ENCODE measurements at regions not wholly inside any gene's neighbourhood (a gene's known extent, or its start where the extent isn't known, plus 50 kb on each side); places are given as distances from the start of the nearest gene placed in this dataset.

DNA sequence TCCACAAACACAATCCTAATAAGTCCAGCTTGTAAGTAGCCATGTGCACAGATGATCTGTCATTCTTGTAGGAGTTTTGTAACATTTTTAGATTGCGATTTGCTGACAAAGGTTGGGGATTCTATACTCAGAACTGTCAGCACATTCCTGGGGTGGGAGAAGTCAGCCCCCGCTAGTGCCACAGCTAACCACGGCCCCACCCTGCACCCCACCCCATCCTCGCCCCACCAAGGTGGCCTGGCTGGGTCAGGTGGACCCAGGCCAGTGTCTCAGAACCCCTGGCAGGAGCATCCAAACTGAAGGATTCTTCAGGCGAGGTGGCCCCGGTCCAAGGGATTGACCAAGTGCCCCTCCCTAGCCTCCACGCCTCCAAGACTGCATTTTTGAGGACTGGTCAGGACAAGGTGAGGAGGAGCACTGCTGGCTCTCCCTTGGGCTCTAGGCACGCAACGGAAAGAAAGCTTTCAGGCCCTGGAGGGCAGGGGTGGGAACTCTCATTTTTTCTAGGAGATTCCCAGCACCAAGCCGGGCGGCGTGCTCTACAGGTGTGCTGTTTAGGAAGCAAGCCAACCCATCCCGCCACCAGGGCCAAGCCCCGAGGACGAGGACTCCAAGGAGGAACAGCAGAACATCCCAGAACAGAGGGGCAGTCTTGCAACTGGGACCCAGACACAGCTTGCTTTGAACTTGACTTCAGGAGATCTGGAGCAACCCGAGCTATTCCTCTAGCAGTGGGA, 172.8 kb downstream of the BCL11B start:
- Histone ChIP-seq H3K27me3 (no peaks in the 10 kb centered on the region), H3K9me3 (no peaks in the 10 kb centered on the region), H3K27ac (no peak overlapping the region), H3K36me3 (no peaks in the 10 kb centered on the region), H3K4me1 (no peaks in the 10 kb centered on the region), H3K4me3 (no peak overlapping the region)
- TF ChIP-seq, protein P1, sequence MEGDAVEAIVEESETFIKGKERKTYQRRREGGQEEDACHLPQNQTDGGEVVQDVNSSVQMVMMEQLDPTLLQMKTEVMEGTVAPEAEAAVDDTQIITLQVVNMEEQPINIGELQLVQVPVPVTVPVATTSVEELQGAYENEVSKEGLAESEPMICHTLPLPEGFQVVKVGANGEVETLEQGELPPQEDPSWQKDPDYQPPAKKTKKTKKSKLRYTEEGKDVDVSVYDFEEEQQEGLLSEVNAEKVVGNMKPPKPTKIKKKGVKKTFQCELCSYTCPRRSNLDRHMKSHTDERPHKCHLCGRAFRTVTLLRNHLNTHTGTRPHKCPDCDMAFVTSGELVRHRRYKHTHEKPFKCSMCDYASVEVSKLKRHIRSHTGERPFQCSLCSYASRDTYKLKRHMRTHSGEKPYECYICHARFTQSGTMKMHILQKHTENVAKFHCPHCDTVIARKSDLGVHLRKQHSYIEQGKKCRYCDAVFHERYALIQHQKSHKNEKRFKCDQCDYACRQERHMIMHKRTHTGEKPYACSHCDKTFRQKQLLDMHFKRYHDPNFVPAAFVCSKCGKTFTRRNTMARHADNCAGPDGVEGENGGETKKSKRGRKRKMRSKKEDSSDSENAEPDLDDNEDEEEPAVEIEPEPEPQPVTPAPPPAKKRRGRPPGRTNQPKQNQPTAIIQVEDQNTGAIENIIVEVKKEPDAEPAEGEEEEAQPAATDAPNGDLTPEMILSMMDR (IDR thresholded peaks at IDR 0.05): no peak
- no peak for TF ChIP-seq EP300 (IDR thresholded peaks at IDR 0.05)
- no peak for TF ChIP-seq POLR2A (IDR thresholded peaks at IDR 0.05)
- WGBS, 2 donors: 68 to 73% methylated on average over 11 to 16 of the region's 16 CpGs
- no peak for DNase-seq (ENCODE audit: low spot score in 2 of 2)

DNA sequence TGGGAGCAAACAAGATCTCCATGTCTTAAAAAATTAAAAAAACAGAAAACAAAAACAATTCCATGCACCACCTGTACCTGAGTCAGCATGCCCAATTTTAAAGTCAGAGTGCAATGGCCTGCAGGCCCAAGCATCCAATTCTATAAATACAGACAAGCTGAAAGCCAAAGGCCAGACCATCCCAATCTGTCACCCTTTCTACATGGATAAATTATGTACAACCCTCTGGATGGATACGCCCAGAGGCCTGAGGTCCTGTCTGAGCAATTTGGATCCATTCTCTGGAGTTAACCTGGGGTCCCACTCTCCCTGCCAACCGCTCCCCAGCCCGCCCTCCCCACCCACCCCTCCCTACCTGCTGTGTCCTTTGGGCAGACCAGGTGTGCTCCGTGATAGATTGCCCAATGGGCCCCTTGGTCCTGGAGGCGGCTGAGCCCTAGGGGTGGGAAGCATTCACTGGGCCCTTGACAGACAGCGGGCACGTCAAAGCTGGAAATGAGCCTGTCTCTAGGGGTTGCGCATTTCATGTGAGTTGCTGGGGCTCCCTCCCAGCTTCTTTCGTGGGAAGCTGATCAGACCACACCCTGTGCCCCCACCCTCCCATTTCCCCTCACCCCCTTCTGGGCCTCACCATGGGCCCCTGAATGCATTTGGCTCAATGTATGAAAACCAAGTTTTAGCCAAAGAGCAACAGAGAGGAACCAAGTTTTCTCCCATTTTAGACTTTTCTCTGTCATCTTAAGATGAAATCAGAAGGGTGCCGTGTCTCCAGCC, 171.3 kb downstream of the BCL11B start:
- WGBS, 2 donors: 71 to 79% methylated on average over 9 to 10 of the region's 10 CpGs
- Histone ChIP-seq H3K4me3 (no peak overlapping the region), H3K27ac (no peak overlapping the region), H3K4me1 (no peaks in the 10 kb centered on the region), H3K36me3 (no peaks in the 10 kb centered on the region), H3K27me3 (no peaks in the 10 kb centered on the region), H3K9me3 (peaks cover 0 to 11% (median 0%) of the 10 kb centered on the region in 4 donors)
- TF ChIP-seq POLR2A (IDR thresholded peaks at IDR 0.05): no peak
- no peak for DNase-seq (ENCODE audit: low spot score in 2 of 2)

DNA sequence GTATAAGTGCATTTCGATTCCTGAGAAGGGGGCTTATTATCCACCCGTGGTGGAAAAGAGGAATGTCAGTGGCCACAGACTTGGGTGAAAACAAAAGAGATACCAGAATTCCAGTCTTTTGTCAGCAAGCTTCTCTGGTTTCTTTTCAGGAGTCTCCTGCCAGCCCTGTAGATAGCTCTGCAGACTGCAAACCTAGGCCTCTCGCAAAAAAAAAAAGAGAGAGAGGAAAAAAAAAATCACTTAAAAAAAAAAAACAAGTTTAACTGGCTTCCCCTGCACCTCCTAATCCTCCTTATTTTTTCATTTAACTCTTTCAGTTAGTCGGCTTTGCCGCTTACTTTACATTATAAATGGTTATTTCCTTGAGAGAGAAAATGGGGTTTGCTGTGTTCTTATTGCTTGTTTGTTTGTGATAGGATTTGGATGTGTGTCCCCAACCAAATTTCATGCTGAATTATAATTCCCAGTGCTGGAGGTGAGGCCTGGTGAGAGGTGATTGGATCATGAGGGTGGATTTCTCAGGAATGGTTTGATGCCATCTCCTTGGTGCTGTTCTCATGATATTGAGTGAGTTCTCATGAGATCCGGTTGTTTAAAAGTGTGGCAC, 170.0 kb downstream of the BCL11B start:
- no peak overlapping the region for H3K27ac ChIP-seq
- 59 to 70% methylated on average over 6 of the region's 6 CpGs for WGBS, 2 donors

DNA sequence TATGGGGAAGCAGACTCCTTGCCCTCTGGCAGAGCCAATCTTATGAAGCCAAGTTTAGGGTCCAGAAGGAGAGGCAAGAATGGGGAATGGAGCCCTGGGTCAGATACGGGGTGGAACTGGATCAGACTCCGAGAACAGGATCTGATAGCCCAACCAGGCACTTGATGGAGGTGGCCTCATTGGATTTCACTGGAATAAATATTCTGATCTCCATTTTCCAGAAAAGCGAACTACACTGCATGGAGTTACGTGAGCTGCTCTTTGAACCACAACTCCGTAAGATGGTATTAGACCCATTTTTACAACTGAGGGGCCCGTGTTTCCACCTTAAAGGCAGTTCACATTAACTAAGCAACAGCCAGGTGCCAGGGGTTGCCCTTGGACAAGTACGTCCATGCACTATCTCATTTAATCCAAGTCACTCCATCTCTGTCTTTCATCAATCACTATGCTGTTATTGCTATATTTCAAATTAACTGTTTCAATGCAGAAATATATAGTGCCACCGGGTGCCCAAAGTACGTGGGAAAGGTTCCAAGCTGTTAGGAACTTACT, 155.2 kb downstream of the BCL11B start:
- Histone ChIP-seq H3K4me1 (no peaks in the 10 kb centered on the region), H3K9me3 (peaks cover 0 to 18% (median 0%) of the 10 kb centered on the region in 4 donors), H3K27ac (no peak overlapping the region), H3K4me3 (no peak overlapping the region), H3K36me3 (no peaks in the 10 kb centered on the region), H3K27me3 (peaks cover 0 to 18% of the 10 kb centered on the region in 2 donors)
- peak in 1 of 2 donors; percentile 0 for DNase-seq (ENCODE audit: low spot score in 2 of 2)
- 83 to 84% methylated on average over 9 of the region's 9 CpGs for WGBS, 2 donors
- TF ChIP-seq, protein P1 (IDR thresholded peaks at IDR 0.05): no peak
- TF ChIP-seq EP300 (IDR thresholded peaks at IDR 0.05): no peak
- no peak for TF ChIP-seq POLR2A (IDR thresholded peaks at IDR 0.05)

More for the DNA sequence above, 170.0 kb downstream of the BCL11B start:
- peaks cover 0 to 19% (median 0%) of the 10 kb centered on the region in 4 donors for H3K9me3 ChIP-seq
- H3K36me3 ChIP-seq: no peaks in the 10 kb centered on the region
- H3K4me1 ChIP-seq: no peaks in the 10 kb centered on the region
- DNase-seq (ENCODE audit: low spot score in 2 of 2): no peak
- H3K4me3 ChIP-seq: no peak overlapping the region
- TF ChIP-seq EP300 (IDR thresholded peaks at IDR 0.05) (no peak), POLR2A (IDR thresholded peaks at IDR 0.05) (no peak)
- TF ChIP-seq, protein P1 (IDR thresholded peaks at IDR 0.05): no peak
- H3K27me3 ChIP-seq: no peaks in the 10 kb centered on the region

DNA sequence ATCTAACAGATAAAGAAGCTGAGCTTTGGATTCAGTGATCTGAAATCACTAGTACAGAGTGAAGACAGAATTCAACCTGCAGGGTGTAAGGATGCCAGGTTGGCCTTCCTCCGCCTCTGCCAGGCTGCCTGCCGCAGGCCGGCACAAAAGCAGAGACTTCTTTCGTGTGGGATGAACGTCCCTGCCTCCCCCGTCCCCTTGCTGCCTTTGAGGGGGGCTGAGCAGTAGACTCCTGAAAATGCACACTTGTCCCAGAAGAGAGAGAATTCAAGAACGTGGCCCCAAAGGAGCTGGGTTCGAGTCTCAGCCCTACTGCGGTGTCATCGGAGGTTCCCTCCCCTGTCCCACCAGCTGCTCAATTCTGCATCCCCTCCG, 154.3 kb downstream of the BCL11B start:
- H3K9me3 ChIP-seq: peaks cover 0 to 15% (median 0%) of the 10 kb centered on the region in 4 donors
- H3K36me3 ChIP-seq: no peaks in the 10 kb centered on the region
- no peaks in the 10 kb centered on the region for H3K4me1 ChIP-seq
- no peak for DNase-seq (ENCODE audit: low spot score in 2 of 2)
- H3K27me3 ChIP-seq: peaks cover 0 to 18% of the 10 kb centered on the region in 2 donors
- H3K27ac ChIP-seq: no peak overlapping the region
- WGBS, 2 donors: 63 to 72% methylated on average over 11 of the region's 11 CpGs
- TF ChIP-seq EP300 (IDR thresholded peaks at IDR 0.05): no peak
- TF ChIP-seq POLR2A (IDR thresholded peaks at IDR 0.05): no peak
- TF ChIP-seq, protein P1 (IDR thresholded peaks at IDR 0.05): no peak
- H3K4me3 ChIP-seq: no peak overlapping the region
